ENCODE measurements at regions not wholly inside any gene's neighbourhood (a gene's known extent, or its start where the extent isn't known, plus 50 kb on each side); places are given as distances from the start of the nearest gene placed in this dataset.

- no peaks in the 10 kb centered on the region for H3K36me3 ChIP-seq (replicated peaks in 1 of 2; ENCODE audit: control extremely low read depth in 1 of 2, control insufficient read depth in 1 of 2, extremely low read depth in 1 of 2, insufficient read depth in 2 of 2, low read length in 1 of 2)
- H2AFZ ChIP-seq (ENCODE audit: insufficient read depth, low read depth, low read length, poor library complexity, severe bottlenecking): no peak overlapping the region
- intact Hi-C loops (cut with micrococcal nuclease): loop anchor here (10.0 kb wide), 1 partner anchor 1503 kb away; the partner anchor contains the start of gene SLAIN1
- H3K27me3 Mint-ChIP-seq: no peaks in the 10 kb centered on the region
- H3K4me1 Mint-ChIP-seq: peaks cover 36% of the 10 kb centered on the region
- POLR2A ChIA-PET: no interaction called here
- H3K79me2 ChIP-seq (ENCODE audit: control insufficient read depth, insufficient read depth, low read length): no peaks in the 10 kb centered on the region
- 100% methylated on average over 2 of the region's 2 CpGs for WGBS (ENCODE audit: insufficient coverage)
- DNase-seq (no peak), ATAC-seq (ENCODE audit: low read depth) (no peak)
- peaks cover 35 to 37% of the 10 kb centered on the region in 2 donors for H3K4me1 ChIP-seq (ENCODE audit: control insufficient read depth in 2 of 2, insufficient read depth in 2 of 2, low read length in 2 of 2)
- CTCF ChIA-PET: no interaction called here
- no peak overlapping the region for H3K9ac ChIP-seq (ENCODE audit: low read length)
- no peak for TF ChIP-seq CTCF (IDR thresholded peaks at IDR 0.05)
- TF ChIP-seq EZH2 (IDR thresholded peaks at IDR 0.05; ENCODE audit: borderline replicate concordance, insufficient read depth, low read depth, low read length, poor library complexity, severe bottlenecking): no peak
- no peak overlapping the region for H3K27ac Mint-ChIP-seq
- no peaks in the 10 kb centered on the region for H4K20me1 ChIP-seq (ENCODE audit: control insufficient read depth, insufficient read depth, low read length, poor library complexity, severe bottlenecking)
- no peaks in the 10 kb centered on the region for H3K9me3 Mint-ChIP-seq (ENCODE audit: insufficient read depth)
- H3K9me3 ChIP-seq (ENCODE audit: control extremely low read depth in 1 of 3, control insufficient read depth in 2 of 3, insufficient read depth in 1 of 3, low read length in 2 of 3): no peaks in the 10 kb centered on the region
- no peak overlapping the region for H3K27ac ChIP-seq (ENCODE audit: low read length in 2 of 2)
- no peaks in the 10 kb centered on the region for H3K27me3 ChIP-seq (replicated peaks in 1 of 4; ENCODE audit: control extremely low read depth in 1 of 4, control insufficient read depth in 3 of 4, insufficient read depth in 4 of 4, low read length in 3 of 4)
- H3K4me3 ChIP-seq (ENCODE audit: control extremely low read depth in 1 of 5, extremely low read depth in 1 of 5, insufficient read depth in 1 of 5, low read depth in 2 of 5, low read length in 4 of 5): no peak overlapping the region
- H3K4me2 ChIP-seq (replicated peaks; ENCODE audit: low read depth, low read length, poor library complexity, severe bottlenecking): no peak overlapping the region
- H3K4me3 Mint-ChIP-seq: no peak overlapping the region
Observed at GRCh38 chr13:79197933-79198332, 208.1 kb downstream of the RBM26 start.

DNA sequence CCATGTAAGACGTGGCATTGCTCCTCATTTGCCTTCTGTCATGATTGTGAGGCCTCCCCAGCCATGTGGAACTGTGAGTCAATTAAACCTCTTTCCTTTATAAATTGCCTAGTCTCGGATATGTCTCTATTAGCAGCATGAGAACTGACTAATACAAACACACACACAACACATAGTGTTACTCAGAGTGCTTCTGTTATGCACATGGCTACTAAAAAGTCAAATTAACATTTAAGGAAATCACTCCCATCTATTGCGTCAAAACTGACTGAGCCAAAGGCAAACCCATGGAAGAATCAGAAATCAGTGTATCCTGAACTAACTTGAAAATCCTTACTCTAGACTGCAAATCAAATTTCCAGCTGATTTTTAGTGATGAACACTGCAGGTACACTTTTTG lies 209.2 kb downstream of the RBM26 start:
- Mint-ChIP-seq H3K9me3 (ENCODE audit: insufficient read depth) (no peaks in the 10 kb centered on the region), H3K27ac (no peak overlapping the region), H3K4me3 (no peak overlapping the region), H3K4me1 (peaks cover 46% of the 10 kb centered on the region), H3K27me3 (no peaks in the 10 kb centered on the region)
- 64% methylated on average over 2 of the region's 3 CpGs for WGBS (ENCODE audit: insufficient coverage)
- no peak overlapping the region for H3K9ac ChIP-seq (ENCODE audit: low read length)
- DNase-seq (no peak), ATAC-seq (ENCODE audit: low read depth) (no peak)
- intact Hi-C loops (cut with micrococcal nuclease): loop anchor here (10.0 kb wide), 1 partner anchor 1502 kb away; the partner anchor contains the start of gene SLAIN1
- TF ChIP-seq CTCF (IDR thresholded peaks at IDR 0.05): no peak
- no peak for TF ChIP-seq EZH2 (IDR thresholded peaks at IDR 0.05; ENCODE audit: borderline replicate concordance, insufficient read depth, low read depth, low read length, poor library complexity, severe bottlenecking)
- H3K36me3 ChIP-seq (replicated peaks in 1 of 2; ENCODE audit: control extremely low read depth in 1 of 2, control insufficient read depth in 1 of 2, extremely low read depth in 1 of 2, insufficient read depth in 2 of 2, low read length in 1 of 2): no peaks in the 10 kb centered on the region
- no peaks in the 10 kb centered on the region for H3K27me3 ChIP-seq (replicated peaks in 1 of 4; ENCODE audit: control extremely low read depth in 1 of 4, control insufficient read depth in 3 of 4, insufficient read depth in 4 of 4, low read length in 3 of 4)
- H3K9me3 ChIP-seq (ENCODE audit: control extremely low read depth in 1 of 3, control insufficient read depth in 2 of 3, insufficient read depth in 1 of 3, low read length in 2 of 3): no peaks in the 10 kb centered on the region
- ChIA-PET CTCF (no interaction called here), POLR2A (no interaction called here)
- H2AFZ ChIP-seq (ENCODE audit: insufficient read depth, low read depth, low read length, poor library complexity, severe bottlenecking): no peak overlapping the region
- H3K4me1 ChIP-seq (ENCODE audit: control insufficient read depth in 2 of 2, insufficient read depth in 2 of 2, low read length in 2 of 2): peaks cover 46 to 48% of the 10 kb centered on the region in 2 donors
- no peak overlapping the region for H3K27ac ChIP-seq (ENCODE audit: low read length in 2 of 2)
- no peaks in the 10 kb centered on the region for H4K20me1 ChIP-seq (ENCODE audit: control insufficient read depth, insufficient read depth, low read length, poor library complexity, severe bottlenecking)
- no peak overlapping the region for H3K4me3 ChIP-seq (ENCODE audit: control extremely low read depth in 1 of 5, extremely low read depth in 1 of 5, insufficient read depth in 1 of 5, low read depth in 2 of 5, low read length in 4 of 5)
- no peaks in the 10 kb centered on the region for H3K79me2 ChIP-seq (ENCODE audit: control insufficient read depth, insufficient read depth, low read length)
- H3K4me2 ChIP-seq (replicated peaks; ENCODE audit: low read depth, low read length, poor library complexity, severe bottlenecking): no peak overlapping the region
